ENCODE measurements at regions not wholly inside any gene's neighbourhood (a gene's known extent, or its start where the extent isn't known, plus 50 kb on each side); places are given as distances from the start of the nearest gene placed in this dataset.

DNA sequence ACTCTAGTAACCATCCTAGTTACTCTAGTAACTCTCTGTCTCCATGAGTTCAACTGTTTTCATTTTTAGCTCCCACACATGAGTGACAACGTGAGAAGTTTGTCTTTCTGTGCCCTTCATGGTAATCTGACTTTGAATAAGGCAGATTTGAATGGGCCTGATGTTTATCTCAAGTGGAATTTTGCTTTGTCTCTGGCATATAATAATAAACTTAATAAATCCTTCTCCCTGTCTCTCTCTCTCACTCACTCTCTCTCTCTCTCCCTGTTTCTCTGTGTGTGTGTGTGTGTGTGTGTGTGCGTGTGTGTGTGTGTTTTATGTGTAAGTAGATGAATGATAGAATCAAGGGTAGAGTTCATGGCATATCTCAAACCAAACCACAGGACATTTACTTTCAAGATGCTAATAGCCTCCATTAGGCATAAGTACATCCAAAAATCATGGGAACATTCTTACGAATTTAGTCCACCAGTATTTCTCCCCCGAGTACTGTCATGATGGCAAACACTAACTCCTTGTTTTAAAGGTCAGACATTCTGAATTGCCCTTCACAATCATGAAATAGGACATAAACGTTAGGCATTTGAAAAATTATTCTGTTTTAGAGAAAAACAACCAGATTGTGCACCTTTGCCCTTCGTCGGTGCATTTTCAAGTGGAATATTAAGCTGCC, 193.1 kb downstream of the SPATA18 start:
- no peak for TF ChIP-seq EZH2 (IDR thresholded peaks at IDR 0.05; ENCODE audit: low read length)
- TF ChIP-seq, protein P1, sequence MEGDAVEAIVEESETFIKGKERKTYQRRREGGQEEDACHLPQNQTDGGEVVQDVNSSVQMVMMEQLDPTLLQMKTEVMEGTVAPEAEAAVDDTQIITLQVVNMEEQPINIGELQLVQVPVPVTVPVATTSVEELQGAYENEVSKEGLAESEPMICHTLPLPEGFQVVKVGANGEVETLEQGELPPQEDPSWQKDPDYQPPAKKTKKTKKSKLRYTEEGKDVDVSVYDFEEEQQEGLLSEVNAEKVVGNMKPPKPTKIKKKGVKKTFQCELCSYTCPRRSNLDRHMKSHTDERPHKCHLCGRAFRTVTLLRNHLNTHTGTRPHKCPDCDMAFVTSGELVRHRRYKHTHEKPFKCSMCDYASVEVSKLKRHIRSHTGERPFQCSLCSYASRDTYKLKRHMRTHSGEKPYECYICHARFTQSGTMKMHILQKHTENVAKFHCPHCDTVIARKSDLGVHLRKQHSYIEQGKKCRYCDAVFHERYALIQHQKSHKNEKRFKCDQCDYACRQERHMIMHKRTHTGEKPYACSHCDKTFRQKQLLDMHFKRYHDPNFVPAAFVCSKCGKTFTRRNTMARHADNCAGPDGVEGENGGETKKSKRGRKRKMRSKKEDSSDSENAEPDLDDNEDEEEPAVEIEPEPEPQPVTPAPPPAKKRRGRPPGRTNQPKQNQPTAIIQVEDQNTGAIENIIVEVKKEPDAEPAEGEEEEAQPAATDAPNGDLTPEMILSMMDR (optimal IDR thresholded peaks at IDR 0.05 in 1 of 3, IDR thresholded peaks at IDR 0.05 in 1 of 3, conservative IDR thresholded peaks at IDR 0.05 in 1 of 3; ENCODE audit: extremely low read depth in 1 of 3, insufficient read depth in 2 of 3, low read length in 3 of 3): no peak
